ENCODE measurements at regions not wholly inside any gene's neighbourhood (a gene's known extent, or its start where the extent isn't known, plus 50 kb on each side); places are given as distances from the start of the nearest gene placed in this dataset.

DNA sequence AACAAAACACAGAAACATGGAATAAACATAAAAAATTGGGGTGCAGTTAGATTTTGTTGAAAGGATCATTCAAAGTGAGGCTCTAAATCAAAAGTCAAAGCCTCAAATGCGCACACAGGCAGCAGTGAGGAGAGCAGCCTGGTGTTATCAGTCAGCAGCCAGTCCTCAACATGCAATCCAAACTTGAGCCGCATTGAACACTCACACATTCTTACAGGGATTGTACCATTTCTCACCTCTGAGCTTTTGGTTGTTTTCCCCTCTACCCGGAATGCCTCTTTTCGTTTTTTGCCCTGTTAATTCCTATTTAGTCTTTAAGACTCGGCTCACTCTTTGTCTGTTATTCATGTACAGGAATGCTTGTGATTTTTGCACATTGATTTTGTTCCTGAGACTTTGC is 81.1 kb upstream of the PUM3 start:
- no TSS peak for BruUV-seq (replicated peaks)
- no peak overlapping the region for H3K4me3 Mint-ChIP-seq (ENCODE audit: unreplicated experiment)
- H3K36me3 Mint-ChIP-seq (ENCODE audit: insufficient read depth, unreplicated experiment): no peaks in the 10 kb centered on the region
- peaks cover 19% of the 10 kb centered on the region for H3K27me3 Mint-ChIP-seq (ENCODE audit: insufficient read depth, unreplicated experiment)
- no peak for DNase-seq (ENCODE audit: unreplicated experiment)
- H3K4me1 Mint-ChIP-seq (ENCODE audit: insufficient read depth, unreplicated experiment): no peaks in the 10 kb centered on the region
- H3K27ac Mint-ChIP-seq (ENCODE audit: low read depth, unreplicated experiment): no peak overlapping the region
- no peaks in the 10 kb centered on the region for H3K9me3 Mint-ChIP-seq (ENCODE audit: unreplicated experiment)
- intact Hi-C loops (cut with micrococcal nuclease): no loop called here
- TF ChIP-seq, protein P1, sequence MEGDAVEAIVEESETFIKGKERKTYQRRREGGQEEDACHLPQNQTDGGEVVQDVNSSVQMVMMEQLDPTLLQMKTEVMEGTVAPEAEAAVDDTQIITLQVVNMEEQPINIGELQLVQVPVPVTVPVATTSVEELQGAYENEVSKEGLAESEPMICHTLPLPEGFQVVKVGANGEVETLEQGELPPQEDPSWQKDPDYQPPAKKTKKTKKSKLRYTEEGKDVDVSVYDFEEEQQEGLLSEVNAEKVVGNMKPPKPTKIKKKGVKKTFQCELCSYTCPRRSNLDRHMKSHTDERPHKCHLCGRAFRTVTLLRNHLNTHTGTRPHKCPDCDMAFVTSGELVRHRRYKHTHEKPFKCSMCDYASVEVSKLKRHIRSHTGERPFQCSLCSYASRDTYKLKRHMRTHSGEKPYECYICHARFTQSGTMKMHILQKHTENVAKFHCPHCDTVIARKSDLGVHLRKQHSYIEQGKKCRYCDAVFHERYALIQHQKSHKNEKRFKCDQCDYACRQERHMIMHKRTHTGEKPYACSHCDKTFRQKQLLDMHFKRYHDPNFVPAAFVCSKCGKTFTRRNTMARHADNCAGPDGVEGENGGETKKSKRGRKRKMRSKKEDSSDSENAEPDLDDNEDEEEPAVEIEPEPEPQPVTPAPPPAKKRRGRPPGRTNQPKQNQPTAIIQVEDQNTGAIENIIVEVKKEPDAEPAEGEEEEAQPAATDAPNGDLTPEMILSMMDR (IDR thresholded peaks at IDR 0.05; ENCODE audit: unreplicated experiment): no peak
- ChIA-PET CTCF (no interaction called here), POLR2A (no interaction called here)

DNA sequence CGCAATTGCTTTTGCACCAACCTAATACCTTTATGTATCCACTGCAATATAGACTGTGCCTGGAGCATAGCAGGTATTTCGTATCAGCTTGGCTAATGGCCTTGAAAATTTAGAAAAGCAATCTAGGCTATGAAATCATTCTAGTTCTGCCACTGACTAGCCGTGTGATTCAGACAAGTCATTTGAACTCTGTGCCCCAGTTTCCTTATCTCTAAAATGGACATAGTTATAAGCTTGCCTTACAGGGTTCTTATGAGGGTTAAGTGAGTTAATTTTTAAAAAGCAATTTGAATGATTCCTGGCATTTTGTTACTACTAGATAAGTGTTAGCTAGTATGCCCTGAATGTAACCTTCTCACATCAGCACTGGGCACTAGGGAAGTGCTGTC is 80.5 kb upstream of the PUM3 start:
- Mint-ChIP-seq H3K4me1 (ENCODE audit: insufficient read depth, unreplicated experiment) (no peaks in the 10 kb centered on the region), H3K27ac (ENCODE audit: low read depth, unreplicated experiment) (no peak overlapping the region), H3K27me3 (ENCODE audit: insufficient read depth, unreplicated experiment) (peaks cover 13% of the 10 kb centered on the region), H3K36me3 (ENCODE audit: insufficient read depth, unreplicated experiment) (no peaks in the 10 kb centered on the region), H3K9me3 (ENCODE audit: unreplicated experiment) (no peaks in the 10 kb centered on the region), H3K4me3 (ENCODE audit: unreplicated experiment) (no peak overlapping the region)
- no peak for DNase-seq (ENCODE audit: unreplicated experiment)
- TF ChIP-seq, protein P1 (IDR thresholded peaks at IDR 0.05; ENCODE audit: unreplicated experiment): no peak
- ChIA-PET POLR2A (no interaction called here), CTCF (interaction anchor here (1.1 kb wide), 1 partner anchor 16 kb away, joined by 6 read pairs; no protein-coding TSS in a partner anchor)
- BruUV-seq (replicated peaks): no TSS peak
- intact Hi-C loops (cut with micrococcal nuclease): no loop called here

DNA sequence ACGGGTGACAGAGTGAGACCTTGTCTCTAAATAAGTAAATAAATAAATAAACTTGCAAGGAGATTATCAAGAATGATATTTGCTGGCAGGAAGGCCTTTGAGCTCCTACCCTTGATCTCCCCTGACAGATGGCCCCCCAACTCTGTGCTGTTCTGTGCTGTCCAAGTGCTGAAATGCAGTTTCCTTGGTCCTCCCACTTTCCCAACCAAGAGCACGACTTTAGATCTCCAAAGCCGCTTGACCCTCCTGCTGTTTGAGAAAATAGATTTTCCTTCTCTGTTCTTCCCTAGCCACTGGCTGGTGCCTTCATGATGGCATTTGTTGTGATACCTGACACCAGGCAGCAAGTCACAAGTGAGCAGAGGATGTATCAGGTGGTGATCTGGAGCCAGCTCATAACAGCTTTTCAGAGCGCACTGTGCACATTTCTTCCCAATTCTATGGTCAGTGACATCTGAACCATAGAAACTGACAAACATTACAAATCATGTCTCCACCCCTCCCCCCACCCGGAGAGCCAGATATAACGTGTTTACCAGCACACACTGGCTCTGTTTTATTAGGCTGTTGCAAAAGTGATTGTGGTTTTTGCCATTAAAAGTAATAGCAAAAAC is 80.0 kb upstream of the PUM3 start:
- H3K27me3 Mint-ChIP-seq (ENCODE audit: insufficient read depth, unreplicated experiment): peaks cover 8% of the 10 kb centered on the region
- BruUV-seq (replicated peaks): no TSS peak
- no peak overlapping the region for H3K4me3 Mint-ChIP-seq (ENCODE audit: unreplicated experiment)

DNA sequence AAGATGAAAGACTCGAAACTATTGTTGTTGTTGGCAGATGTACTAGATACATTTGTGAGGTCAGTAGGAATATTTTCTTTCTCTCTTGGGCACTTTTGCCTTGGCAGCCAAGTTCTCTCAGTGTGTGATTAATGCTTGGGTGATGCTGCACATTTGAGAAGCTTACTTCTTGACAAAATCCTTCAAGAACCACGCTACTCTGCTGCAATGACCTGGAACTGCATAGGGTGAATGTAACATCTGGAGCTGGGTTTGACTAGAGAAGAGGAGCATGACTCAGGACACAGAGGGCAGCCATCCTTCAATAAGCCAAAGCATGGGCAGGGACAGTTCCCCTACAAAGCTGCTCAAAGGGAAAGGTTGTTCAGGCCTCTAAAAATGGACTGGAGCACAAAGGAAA is 75.5 kb upstream of the PUM3 start:
- Mint-ChIP-seq H3K4me3 (ENCODE audit: unreplicated experiment) (no peak overlapping the region), H3K36me3 (ENCODE audit: insufficient read depth, unreplicated experiment) (no peaks in the 10 kb centered on the region), H3K9me3 (ENCODE audit: unreplicated experiment) (no peaks in the 10 kb centered on the region), H3K27me3 (ENCODE audit: insufficient read depth, unreplicated experiment) (peaks cover 6% of the 10 kb centered on the region), H3K4me1 (ENCODE audit: insufficient read depth, unreplicated experiment) (no peaks in the 10 kb centered on the region), H3K27ac (ENCODE audit: low read depth, unreplicated experiment) (no peak overlapping the region)
- BruUV-seq (replicated peaks): no TSS peak
- intact Hi-C loops (cut with micrococcal nuclease): no loop called here
- ChIA-PET POLR2A (no interaction called here), CTCF (interaction anchor here (0.8 kb wide), 1 partner anchor 12 kb away, joined by 3 read pairs; no protein-coding TSS in a partner anchor)
- peak; percentile 29 for DNase-seq (ENCODE audit: unreplicated experiment)
- TF ChIP-seq, protein P1 (IDR thresholded peaks at IDR 0.05; ENCODE audit: unreplicated experiment): no peak

More for the DNA sequence above, 80.0 kb upstream of the PUM3 start:
- TF ChIP-seq, protein P1 (IDR thresholded peaks at IDR 0.05; ENCODE audit: unreplicated experiment): no peak
- Mint-ChIP-seq H3K4me1 (ENCODE audit: insufficient read depth, unreplicated experiment) (no peaks in the 10 kb centered on the region), H3K36me3 (ENCODE audit: insufficient read depth, unreplicated experiment) (no peaks in the 10 kb centered on the region), H3K27ac (ENCODE audit: low read depth, unreplicated experiment) (no peak overlapping the region), H3K9me3 (ENCODE audit: unreplicated experiment) (no peaks in the 10 kb centered on the region)
- POLR2A ChIA-PET: no interaction called here
- no peak for DNase-seq (ENCODE audit: unreplicated experiment)
- intact Hi-C loops (cut with micrococcal nuclease): no loop called here
- CTCF ChIA-PET: interaction anchor here (1.1 kb wide), 1 partner anchor 16 kb away, joined by 6 read pairs; no protein-coding TSS in a partner anchor

Data from MCF 10A (cell line).